HFFc6 (cell line): ENCODE measurements at regions not wholly inside any gene's neighbourhood (a gene's known extent, or its start where the extent isn't known, plus 50 kb on each side); places are given as distances from the start of the nearest gene placed in this dataset.

Experiments
- DNase-seq: peaks from one replicate; pipeline ENCODE4 v3.0.0-alpha.2; 2018
- H3K27ac Mint-ChIP-seq: 2 replicates; pipeline ENCODE4 v1.8.0; 2020; ENCODE audit warnings: mild to moderate bottlenecking, mixed read lengths
- H3K27me3 Mint-ChIP-seq: 2 replicates; pipeline ENCODE4 v1.8.0; 2021; ENCODE audit warnings: mild to moderate bottlenecking, moderate library complexity, mixed read lengths; ENCODE audit not compliant: insufficient read depth
- H3K36me3 Mint-ChIP-seq: 2 replicates; pipeline ENCODE4 v1.8.0; 2021; ENCODE audit warnings: low read depth, mixed read lengths
- H3K4me1 Mint-ChIP-seq: 2 replicates; pipeline ENCODE4 v1.8.0; 2020; ENCODE audit warnings: low read depth, mixed read lengths
- H3K4me3 Mint-ChIP-seq: 2 replicates; pipeline ENCODE4 v1.8.0; 2020; ENCODE audit warnings: mild to moderate bottlenecking, moderate library complexity, mixed read lengths
- H3K9me3 Mint-ChIP-seq: 2 replicates; pipeline ENCODE4 v1.8.0; 2020; ENCODE audit warnings: mild to moderate bottlenecking, mixed read lengths
- TF ChIP-seq, protein P1 (sequence below): fragments of 200-600 bp; sonication (generic); IDR thresholded peaks from 2 replicates; pipeline ENCODE4 v1.5.0; 2021; ENCODE audit warnings: antibody characterized with exemption, mild to moderate bottlenecking

DNA sequence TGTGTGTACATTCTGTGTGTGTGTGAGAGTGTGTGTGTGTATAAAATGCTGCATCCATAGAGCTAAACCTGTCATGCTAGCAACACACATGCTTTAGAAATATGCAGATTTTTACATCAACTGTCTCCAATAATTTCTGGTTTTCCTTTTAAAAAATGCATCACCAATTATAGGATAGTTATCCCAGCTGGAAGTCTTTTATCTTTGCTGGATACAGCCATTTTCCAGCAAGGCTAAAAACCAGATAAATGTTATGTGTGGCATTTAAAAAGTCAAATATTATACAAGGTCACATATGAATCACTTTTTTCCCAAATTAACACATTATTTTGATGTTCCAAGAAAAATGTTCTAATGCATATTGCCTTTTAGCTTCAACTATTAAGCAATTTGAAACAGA, 202.0 kb upstream of the IPO5 start:
- Mint-ChIP-seq H3K9me3 (no peaks in the 10 kb centered on the region), H3K4me1 (no peaks in the 10 kb centered on the region), H3K4me3 (no peak overlapping the region), H3K27me3 (peaks cover 3% of the 10 kb centered on the region), H3K27ac (no peak overlapping the region), H3K36me3 (no peaks in the 10 kb centered on the region)
- no peak for DNase-seq
- TF ChIP-seq, protein P1, sequence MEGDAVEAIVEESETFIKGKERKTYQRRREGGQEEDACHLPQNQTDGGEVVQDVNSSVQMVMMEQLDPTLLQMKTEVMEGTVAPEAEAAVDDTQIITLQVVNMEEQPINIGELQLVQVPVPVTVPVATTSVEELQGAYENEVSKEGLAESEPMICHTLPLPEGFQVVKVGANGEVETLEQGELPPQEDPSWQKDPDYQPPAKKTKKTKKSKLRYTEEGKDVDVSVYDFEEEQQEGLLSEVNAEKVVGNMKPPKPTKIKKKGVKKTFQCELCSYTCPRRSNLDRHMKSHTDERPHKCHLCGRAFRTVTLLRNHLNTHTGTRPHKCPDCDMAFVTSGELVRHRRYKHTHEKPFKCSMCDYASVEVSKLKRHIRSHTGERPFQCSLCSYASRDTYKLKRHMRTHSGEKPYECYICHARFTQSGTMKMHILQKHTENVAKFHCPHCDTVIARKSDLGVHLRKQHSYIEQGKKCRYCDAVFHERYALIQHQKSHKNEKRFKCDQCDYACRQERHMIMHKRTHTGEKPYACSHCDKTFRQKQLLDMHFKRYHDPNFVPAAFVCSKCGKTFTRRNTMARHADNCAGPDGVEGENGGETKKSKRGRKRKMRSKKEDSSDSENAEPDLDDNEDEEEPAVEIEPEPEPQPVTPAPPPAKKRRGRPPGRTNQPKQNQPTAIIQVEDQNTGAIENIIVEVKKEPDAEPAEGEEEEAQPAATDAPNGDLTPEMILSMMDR, result no peak

DNA sequence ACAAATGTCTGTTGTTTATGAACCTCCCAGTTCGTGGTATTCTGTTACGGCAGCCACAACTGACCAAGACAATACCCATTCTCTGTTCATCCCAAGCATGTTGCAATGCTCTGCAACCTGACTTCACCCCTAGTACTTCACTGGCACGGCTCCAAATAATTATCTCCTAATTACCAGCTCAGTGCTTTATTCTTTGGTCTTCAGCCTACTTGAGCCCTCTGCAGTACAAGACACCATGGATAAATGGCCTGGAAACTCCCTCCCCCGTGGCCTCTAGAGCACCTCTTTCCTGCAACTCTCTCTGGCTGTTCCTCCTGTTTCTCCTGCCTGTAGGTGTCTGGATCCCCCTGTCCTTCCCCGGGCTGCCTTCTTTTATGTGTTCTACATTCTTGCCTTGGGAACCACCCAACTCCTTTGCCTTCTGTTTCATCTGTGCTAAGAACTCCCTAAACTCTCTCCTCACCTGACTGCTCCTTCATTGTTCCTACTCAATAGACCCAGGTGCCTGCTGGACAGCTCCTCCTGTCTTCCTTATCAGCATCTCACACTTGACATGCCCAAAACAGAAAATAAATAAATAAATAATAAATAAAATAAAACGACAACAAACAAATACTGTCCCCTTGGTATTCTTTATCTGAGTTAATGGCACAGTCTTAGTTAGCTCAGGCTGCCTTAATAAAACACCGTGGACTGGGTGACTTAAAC, 200.4 kb upstream of the IPO5 start:
- Mint-ChIP-seq H3K36me3 (no peaks in the 10 kb centered on the region), H3K4me3 (no peak overlapping the region), H3K27ac (no peak overlapping the region), H3K27me3 (peaks cover 7% of the 10 kb centered on the region; the same call in 1 of the 2 replicates), H3K4me1 (no peaks in the 10 kb centered on the region), H3K9me3 (no peaks in the 10 kb centered on the region)
- DNase-seq, result no peak
- TF ChIP-seq, protein P1, result no peak

GRCh38 chr13:97753942-97754670, 199.4 kb upstream of the IPO5 start:
- H3K27me3 Mint-ChIP-seq, result peaks cover 7% of the 10 kb centered on the region; the same call in 1 of the 2 replicates
- DNase-seq, result no peak
- no peak overlapping the region for H3K4me3 Mint-ChIP-seq
- H3K36me3 Mint-ChIP-seq, result no peaks in the 10 kb centered on the region
- H3K4me1 Mint-ChIP-seq, result no peaks in the 10 kb centered on the region
- TF ChIP-seq, protein P1, result no peak; the same call in 1 of the 2 replicates
- no peaks in the 10 kb centered on the region for H3K9me3 Mint-ChIP-seq
- no peak overlapping the region for H3K27ac Mint-ChIP-seq

GRCh38 chr13:97757807-97758206, 195.7 kb upstream of the IPO5 start:
- TF ChIP-seq, protein P1, result no peak
- H3K36me3 Mint-ChIP-seq, result no peaks in the 10 kb centered on the region
- H3K4me1 Mint-ChIP-seq, result no peaks in the 10 kb centered on the region
- no peaks in the 10 kb centered on the region for H3K9me3 Mint-ChIP-seq
- peaks cover 7% of the 10 kb centered on the region; the same call in 1 of the 2 replicates for H3K27me3 Mint-ChIP-seq
- no peak for DNase-seq
- H3K27ac Mint-ChIP-seq, result no peak overlapping the region
- no peak overlapping the region for H3K4me3 Mint-ChIP-seq

DNA sequence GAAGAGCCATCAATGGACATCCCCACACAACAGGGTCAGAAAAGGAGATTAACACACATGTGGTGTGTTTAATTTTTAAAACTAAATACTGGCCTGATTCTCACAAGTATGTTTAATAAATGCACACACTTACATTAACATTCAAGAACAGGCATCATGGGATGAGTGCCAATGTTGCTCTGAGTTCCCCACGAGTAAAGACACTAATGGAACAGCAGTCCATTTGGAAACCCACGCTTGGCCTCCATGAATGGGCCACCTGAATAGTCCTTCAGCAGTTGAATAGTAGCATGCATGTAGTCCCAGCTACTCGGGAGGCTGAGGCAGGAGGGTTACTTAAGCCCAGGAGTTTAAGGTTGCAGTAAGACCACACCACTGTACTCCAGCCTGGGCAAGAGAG, 195.2 kb upstream of the IPO5 start:
- Mint-ChIP-seq H3K4me3 (no peak overlapping the region), H3K36me3 (no peaks in the 10 kb centered on the region)
- TF ChIP-seq, protein P1, result no peak

More for the DNA sequence above, 195.2 kb upstream of the IPO5 start:
- no peak for DNase-seq
- no peak overlapping the region for H3K27ac Mint-ChIP-seq
- no peaks in the 10 kb centered on the region for H3K9me3 Mint-ChIP-seq
- H3K4me1 Mint-ChIP-seq, result no peaks in the 10 kb centered on the region
- peaks cover 7% of the 10 kb centered on the region; the same call in 1 of the 2 replicates for H3K27me3 Mint-ChIP-seq
